Right atrium auricular region (tissue), 2 donors: ENCODE measurements at regions not wholly inside any gene's neighbourhood (a gene's known extent, or its start where the extent isn't known, plus 50 kb on each side); places are given as distances from the start of the nearest gene placed in this dataset.

Experiments
- DNase-seq: peaks from one replicate; pipeline ENCODE4 v3.0.0-alpha.2; 2019; ENCODE audit warnings: low spot score
- H3K27ac ChIP-seq, 2 donors: fragments of 200-600 bp; sonication (generic); 1 replicate in 1 of 2; 2 replicates in 1 of 2; pipeline ENCODE4 v1.5.1; 2016 to 2019
- H3K27me3 ChIP-seq, 2 donors: fragments of 200-600 bp; sonication (generic); one replicate each; pipeline versions ENCODE4 v1.5.1 to v1.6.0; 2017 to 2019
- H3K36me3 ChIP-seq: fragments of 200-600 bp; sonication (generic); one replicate; pipeline ENCODE4 v1.5.1; 2016
- H3K4me1 ChIP-seq, 2 donors: fragments of 200-600 bp; sonication (generic); one replicate each; pipeline versions ENCODE4 v1.5.1 to v1.6.0; 2017 to 2019
- H3K4me3 ChIP-seq, 2 donors: fragments of 200-600 bp; sonication (generic); 1 replicate in 1 of 2; 2 replicates in 1 of 2; pipeline ENCODE4 v1.5.1; 2017 to 2019; ENCODE audit warnings: mild to moderate bottlenecking in 1 of 2, moderate library complexity in 1 of 2
- H3K9me3 ChIP-seq, 2 donors: fragments of 200-600 bp; sonication (generic); one replicate each; pipeline ENCODE4 v1.5.1; 2019
- TF ChIP-seq, protein P1 (sequence below), 2 donors: fragments of 200-600 bp; sonication (generic); IDR thresholded peaks; one replicate each; pipeline ENCODE4 v1.5.1; 2019; ENCODE audit warnings: antibody characterized with exemption in 2 of 2

DNA sequence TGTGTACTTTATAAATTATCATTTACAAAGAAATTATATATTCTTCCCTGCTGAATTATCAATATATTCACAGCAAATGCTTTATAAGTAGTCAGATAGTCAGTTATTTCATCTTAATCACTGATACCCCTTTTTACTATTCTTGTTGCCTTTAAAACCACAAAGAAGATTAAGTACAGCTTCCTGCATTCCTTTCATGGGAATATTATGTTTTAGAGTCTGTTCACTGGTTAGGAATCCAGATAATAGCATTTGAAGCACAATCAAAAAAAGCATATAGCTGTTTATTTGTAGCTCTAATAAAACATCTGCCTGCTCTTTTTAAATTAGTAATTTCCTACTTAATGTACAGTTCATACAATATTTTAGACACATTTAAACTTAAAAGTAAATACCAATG is 508.9 kb downstream of the FBXO15 start:
- H3K27ac ChIP-seq = no peak overlapping the region
- TF ChIP-seq, protein P1, sequence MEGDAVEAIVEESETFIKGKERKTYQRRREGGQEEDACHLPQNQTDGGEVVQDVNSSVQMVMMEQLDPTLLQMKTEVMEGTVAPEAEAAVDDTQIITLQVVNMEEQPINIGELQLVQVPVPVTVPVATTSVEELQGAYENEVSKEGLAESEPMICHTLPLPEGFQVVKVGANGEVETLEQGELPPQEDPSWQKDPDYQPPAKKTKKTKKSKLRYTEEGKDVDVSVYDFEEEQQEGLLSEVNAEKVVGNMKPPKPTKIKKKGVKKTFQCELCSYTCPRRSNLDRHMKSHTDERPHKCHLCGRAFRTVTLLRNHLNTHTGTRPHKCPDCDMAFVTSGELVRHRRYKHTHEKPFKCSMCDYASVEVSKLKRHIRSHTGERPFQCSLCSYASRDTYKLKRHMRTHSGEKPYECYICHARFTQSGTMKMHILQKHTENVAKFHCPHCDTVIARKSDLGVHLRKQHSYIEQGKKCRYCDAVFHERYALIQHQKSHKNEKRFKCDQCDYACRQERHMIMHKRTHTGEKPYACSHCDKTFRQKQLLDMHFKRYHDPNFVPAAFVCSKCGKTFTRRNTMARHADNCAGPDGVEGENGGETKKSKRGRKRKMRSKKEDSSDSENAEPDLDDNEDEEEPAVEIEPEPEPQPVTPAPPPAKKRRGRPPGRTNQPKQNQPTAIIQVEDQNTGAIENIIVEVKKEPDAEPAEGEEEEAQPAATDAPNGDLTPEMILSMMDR (IDR thresholded peaks at IDR 0.05) = no peak
- H3K36me3 ChIP-seq = no peaks in the 10 kb centered on the region
- peaks cover 0 to 5% of the 10 kb centered on the region in 2 donors for H3K4me1 ChIP-seq
- no peaks in the 10 kb centered on the region for H3K9me3 ChIP-seq
- DNase-seq = no peak
- no peaks in the 10 kb centered on the region for H3K27me3 ChIP-seq
- no peak overlapping the region for H3K4me3 ChIP-seq

DNA sequence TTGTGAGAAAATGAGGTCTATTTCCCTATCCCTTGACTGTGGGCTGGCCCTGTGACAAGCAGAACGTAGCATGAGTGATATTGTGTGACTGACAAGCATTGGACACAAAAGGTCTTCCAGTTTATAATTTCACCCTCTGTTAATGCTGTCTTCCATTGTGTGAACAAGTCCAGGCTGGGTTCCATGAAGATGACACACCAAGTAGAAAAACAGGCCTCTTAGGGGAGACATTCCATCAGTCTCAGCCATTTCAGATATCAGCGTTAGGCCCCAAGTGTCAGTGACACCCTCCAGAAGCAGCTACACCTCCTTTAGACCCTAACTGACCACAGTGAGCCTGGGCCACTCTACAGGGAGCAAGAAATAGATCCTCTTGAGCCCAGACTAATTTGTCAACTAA is 511.3 kb downstream of the FBXO15 start:
- no peaks in the 10 kb centered on the region for H3K27me3 ChIP-seq
- TF ChIP-seq, protein P1 (IDR thresholded peaks at IDR 0.05) = no peak
- no peak overlapping the region for H3K4me3 ChIP-seq
- H3K27ac ChIP-seq = peak overlapping the region; percentile 5 to 75
- peaks cover 0 to 5% of the 10 kb centered on the region in 2 donors for H3K4me1 ChIP-seq
- DNase-seq = no peak
- no peaks in the 10 kb centered on the region for H3K9me3 ChIP-seq
- H3K36me3 ChIP-seq = no peaks in the 10 kb centered on the region

DNA sequence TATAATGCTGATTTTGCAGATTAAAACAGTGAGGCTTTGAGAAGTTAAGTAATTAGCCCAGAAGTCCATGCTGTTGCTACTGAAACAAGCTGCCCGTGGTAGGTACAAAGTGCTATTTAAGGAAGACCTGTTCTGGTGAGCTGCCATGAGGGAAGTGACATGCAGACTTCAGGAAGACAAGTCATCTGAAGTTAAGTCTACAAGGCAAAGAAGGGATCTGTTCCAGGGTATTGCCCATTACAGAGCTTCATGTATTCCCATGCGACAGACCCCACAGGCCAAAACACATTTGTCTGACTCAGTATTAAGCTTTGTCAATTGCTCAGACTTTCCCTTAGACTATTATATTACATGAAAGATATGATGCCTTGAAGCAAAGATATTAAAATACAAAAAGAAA is 520.8 kb downstream of the FBXO15 start:
- no peak overlapping the region for H3K4me3 ChIP-seq
- H3K4me1 ChIP-seq = no peaks in the 10 kb centered on the region
- TF ChIP-seq, protein P1 (IDR thresholded peaks at IDR 0.05) = no peak
- H3K27me3 ChIP-seq = no peaks in the 10 kb centered on the region
- H3K27ac ChIP-seq = no peak overlapping the region
- DNase-seq = no peak
- no peaks in the 10 kb centered on the region for H3K9me3 ChIP-seq
- H3K36me3 ChIP-seq = no peaks in the 10 kb centered on the region

DNA sequence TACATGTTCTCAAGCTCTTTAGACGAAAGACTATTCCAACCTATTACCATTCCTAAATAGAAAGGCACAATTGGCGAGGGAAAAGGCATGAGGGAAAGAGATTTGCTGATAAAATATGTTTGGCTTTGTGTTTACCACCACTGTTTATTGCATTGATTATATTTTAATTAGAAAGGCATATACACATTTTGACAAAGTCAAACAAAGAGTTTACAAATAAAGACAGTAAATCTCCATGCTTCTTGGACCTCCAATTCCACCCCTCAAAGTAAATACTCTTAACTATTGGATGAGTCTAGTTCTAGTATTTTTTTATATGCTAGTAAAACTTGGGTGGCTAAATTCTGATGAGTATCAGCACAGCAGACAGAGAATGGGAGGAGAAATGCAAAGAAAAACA is 521.4 kb downstream of the FBXO15 start:
- Histone ChIP-seq H3K27me3 (no peaks in the 10 kb centered on the region), H3K9me3 (no peaks in the 10 kb centered on the region), H3K27ac (no peak overlapping the region), H3K36me3 (no peaks in the 10 kb centered on the region), H3K4me3 (no peak overlapping the region), H3K4me1 (no peaks in the 10 kb centered on the region)
- no peak for DNase-seq
- TF ChIP-seq, protein P1 (IDR thresholded peaks at IDR 0.05) = no peak

DNA sequence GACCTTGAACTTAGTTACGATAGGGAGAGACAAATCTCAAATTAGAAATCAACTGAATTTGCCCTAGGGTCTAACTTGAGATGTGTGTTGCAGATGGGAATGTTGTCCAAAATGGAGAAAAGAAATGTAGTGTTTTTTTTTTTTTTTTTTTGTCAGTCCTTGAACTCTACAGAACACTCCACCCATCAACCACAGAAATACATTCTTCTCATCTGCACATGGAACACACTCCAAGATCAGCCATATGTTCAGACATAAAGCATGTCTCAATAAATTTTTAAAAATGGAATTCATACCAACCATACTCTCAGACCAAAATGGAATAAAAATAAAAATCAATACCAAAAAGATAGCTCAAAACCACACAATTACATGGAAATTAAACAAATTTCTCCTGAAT is 526.5 kb downstream of the FBXO15 start:
- Histone ChIP-seq H3K9me3 (no peaks in the 10 kb centered on the region), H3K4me1 (no peaks in the 10 kb centered on the region), H3K4me3 (no peak overlapping the region), H3K27me3 (no peaks in the 10 kb centered on the region), H3K27ac (no peak overlapping the region), H3K36me3 (no peaks in the 10 kb centered on the region)
- no peak for DNase-seq
- TF ChIP-seq, protein P1 (IDR thresholded peaks at IDR 0.05) = no peak

DNA sequence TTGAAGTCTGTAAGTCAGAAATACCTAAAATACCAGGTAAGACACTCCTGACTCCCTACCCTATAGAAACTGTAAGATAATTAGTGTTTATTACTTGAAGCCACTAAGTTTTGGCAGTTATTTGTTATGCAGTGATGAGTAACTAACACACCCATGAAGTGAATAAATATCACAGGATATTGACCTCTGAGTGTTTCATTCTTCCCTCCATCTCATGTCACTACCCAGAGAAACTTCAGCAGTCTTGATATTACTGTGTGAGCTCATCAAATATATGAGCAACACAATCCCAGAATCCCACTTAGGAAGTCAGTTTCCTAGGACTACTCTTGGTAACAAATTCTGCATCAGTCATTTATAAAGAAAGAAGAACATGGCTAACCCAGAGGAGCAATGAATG is 529.7 kb downstream of the FBXO15 start:
- Histone ChIP-seq H3K36me3 (no peaks in the 10 kb centered on the region), H3K4me1 (no peaks in the 10 kb centered on the region), H3K27ac (no peak overlapping the region), H3K4me3 (no peak overlapping the region), H3K27me3 (no peaks in the 10 kb centered on the region), H3K9me3 (no peaks in the 10 kb centered on the region)
- TF ChIP-seq, protein P1 (IDR thresholded peaks at IDR 0.05) = no peak
- DNase-seq = no peak
